ENCODE measurements at regions not wholly inside any gene's neighbourhood (a gene's known extent, or its start where the extent isn't known, plus 50 kb on each side); places are given as distances from the start of the nearest gene placed in this dataset.

DNA sequence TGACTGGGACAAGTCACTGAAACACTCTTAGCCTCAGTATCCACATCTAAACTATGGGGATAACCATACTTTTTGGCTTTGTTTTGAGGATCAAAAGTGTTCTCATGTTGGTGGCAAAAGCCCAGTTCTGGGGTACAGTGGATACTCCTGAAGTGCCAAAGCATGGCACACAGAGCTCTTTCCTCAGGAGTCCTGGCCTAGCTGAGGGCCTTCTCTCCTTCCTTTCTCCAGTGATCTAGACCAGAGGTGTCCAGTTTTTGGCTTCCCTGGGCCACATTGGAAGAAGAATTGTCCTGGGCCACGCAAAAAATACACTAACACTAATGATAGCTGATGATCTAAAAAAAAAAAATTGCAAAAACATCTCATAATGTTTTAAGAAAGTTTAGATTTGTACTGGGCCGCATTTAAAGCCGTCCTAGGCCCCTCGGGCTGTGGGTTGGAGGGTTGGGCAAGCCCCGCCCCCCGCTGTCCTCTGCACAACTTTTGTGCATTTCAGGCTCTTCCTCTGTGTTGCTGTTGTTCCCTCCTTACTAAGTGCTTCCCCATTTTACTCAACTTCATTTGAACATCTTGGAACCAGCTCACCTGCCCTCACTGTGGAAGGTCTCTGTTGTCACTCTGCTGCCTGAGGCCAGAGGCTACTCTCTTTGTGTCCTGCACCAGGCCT, 337.0 kb downstream of the CYRIA start:
- no peak for DNase-seq

DNA sequence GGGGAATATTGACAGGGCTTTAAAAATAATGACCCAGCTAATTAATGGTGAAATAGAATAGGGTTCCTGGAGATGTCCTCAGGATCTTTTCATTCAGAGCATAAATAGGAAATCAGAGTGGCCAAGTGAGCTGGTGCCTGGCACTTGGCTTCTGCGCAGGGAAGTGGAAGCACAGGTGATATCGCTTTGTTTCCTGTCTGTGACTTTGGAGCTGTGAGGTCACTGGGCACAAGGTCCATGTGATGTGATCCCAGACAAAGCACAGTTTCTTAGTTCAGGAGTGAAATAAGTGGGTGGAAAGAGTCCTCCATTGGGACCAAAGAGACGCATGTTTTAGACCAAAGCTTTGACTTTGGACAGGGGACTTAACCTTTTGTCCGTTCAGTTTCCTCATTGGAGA, 338.3 kb downstream of the CYRIA start:
- no peak for DNase-seq

DNA sequence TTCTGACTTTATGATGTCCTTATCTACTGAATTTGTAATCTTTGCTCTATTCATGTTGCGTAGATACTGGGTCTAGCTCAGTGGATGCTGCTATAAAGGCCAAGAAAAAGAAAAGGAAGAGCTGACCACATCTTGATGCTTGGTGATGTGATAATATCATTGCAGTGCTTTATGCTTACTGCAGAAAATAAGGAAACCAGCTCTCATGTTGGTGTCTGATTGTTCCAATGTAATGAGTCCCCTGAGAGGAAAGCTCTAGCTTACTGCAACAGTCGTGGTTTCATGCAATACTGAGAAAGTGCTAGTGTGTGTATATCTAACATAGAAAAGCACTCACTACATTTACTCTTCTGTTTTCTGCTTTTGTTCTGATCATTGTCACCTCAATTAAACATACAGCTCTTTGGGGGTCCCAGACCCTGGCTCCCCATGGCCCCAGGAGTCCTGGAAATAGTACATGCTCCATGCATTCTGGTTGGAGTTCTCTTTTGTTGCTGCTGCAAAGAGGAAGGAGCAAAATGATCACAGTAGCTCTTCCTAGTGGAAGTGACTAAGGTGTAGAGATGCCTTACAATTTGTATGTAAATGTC, 338.8 kb downstream of the CYRIA start:
- DNase-seq = no peak

GRCh38 chr2:16325976-16326510, 339.6 kb downstream of the CYRIA start:
- no peak for DNase-seq

DNA sequence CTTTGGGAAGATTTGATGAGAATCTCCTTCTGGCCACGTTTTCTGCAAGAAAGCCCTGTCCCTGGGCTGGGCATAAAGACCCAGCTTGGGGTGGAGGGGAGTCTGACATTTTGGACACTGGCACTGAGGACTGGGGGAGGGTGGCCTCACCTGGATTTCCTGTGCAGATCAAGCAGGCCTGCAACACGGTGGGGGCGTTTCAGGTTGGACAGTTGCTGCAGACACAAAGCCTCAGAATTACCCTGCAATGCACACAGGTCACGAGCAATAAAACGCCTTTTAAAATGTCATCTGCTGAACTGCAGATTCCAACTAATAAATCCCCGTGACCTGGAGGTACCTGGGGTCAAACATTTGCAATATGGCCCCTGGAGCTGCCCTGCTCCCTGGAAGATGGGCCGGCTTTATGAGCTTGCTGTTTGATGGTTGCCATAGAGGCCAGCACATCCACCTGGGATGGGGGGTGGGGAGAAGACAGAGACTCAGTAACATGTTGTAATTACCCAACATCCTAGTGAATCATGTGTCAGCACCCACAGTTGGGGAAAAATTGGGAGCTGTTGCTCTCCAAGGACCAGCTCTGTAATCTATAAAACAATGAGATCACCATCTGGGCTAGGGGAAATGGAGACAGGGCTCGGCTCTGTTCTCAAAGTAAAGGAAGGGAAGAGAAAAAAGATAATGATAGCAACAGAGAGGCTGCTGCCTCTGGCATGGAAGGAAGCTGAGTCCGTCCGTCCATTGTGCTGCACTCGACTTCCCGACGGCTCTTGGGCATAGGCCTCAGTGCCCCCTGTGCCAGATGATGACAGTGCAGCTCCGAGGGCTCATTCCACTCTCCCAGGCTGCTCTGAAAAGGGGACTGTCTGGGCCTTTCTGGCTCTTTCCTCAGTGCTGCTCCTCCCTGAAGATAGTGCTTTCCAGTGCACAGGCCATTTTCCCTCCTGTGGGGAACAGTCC, 340.3 kb downstream of the CYRIA start:
- DNase-seq = no peak

DNA sequence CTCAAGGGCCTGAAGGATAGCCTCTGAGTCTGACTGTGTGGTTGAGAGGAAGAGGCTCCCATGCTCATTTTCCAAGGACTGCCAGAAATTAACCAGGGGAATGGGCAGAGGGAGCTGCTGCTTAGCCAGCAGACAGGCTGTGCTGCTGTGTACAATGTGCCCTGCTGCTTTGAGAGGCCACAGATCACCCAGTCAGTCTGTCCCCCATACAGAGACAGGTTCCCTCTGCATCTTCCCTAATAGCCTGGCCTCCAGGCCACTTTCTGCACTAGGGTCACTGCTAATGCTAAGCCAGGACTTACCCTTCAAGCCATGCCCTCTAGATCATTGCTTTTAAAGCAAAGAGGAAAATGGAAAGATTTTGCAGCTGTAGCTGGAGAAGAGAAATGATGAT, 341.1 kb downstream of the CYRIA start:
- no peak for DNase-seq

DNA sequence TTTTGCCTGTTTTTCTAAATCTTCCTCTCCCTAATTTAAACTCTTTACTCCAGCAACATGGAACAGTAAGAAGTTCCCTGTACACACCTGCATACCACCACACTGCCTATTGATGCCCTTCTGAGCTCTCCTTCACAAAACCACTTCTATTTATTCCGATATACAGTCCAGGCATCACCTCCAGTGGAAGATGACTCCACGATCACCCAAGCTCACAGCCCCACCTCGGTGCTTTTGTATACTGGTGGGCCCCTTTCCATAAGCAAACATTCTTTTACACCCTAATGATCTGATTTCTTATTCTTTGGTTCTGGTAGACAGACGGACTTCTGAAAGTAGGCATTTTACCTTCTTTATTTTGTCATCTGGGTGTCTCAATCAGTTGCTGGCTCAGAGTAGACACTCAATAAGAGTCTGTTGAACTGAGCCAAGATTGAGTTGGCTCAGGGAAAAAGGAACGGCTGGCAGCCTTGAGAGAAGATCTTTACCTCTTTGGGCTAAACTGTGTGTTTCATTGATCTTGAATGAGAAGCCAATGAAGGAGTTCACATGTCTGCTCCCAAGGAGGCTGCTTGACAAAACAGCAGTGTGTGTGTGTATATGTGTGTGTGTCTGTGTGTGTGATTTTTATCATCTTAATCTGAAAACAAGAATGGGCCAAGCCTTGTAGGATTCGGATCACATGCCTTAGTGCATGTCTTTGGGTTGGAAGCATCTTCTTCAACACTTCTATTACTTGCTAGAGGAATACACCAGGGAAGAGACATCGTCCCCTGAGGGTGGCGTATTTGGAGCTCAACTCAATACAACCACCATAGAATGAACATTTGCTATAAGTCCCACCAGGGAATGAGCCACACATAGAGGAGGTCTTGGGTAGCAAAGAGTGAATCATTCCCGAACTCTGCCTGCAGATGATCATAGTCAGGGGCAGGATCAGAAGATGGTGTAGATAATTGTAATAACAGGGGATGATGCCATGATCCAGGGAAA, 341.8 kb downstream of the CYRIA start:
- DNase-seq = no peak

DNA sequence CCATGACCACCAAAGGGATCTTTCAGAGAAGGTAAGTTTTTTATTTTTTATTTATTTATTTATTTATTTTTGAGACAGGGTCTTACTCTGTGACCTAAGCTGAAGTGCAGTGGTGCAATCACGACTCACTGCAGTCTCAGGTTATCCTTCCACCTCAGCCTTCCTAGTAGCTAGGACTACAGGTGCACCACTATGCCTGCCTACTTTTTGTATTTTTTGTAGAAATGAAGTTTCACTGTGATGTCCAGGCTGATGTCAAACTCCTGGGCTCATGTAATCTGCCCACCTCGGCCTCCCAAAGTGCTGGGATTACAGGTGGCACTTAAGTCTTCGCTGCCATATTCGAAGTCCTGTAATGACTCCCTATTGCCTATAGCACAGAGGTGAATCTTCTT, 342.5 kb downstream of the CYRIA start:
- DNase-seq = no peak

DNA sequence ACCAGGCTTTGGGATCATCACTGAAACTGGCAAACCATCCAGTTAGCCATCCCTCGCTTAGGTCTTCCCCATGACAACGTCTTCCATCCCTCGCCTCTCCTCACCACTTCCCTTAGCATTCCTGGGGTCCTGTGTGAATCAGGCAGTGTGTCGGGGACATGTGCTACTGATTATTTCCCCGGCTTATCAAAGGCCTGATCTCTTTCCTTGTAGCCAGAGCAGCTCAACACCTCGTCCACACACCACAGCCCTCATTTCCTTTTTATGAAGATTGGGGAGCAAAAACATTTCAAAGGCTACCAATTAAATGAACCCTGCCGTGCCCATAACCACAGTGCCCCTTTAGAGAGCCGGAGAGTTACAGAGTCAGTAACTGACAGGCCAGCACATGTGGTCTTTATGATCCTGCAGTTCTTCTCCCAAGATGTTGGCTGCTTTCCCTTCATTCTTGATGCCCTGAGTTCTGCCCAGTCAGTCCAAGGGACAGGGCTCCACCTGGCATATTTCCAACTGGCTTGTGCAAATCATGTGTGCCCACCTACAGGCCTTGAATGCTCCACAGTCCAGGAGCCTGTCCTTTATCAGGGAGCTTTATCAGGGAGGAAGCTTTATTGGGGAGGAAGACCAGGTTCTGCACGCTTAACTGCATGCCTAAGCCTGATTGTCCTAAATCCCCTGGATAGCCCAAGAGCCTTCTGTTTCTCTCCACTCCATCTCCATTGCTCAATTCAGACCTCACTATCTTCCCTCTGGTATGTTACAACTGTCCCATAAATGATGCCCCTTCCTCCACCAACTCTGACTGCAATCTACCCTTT, 343.1 kb downstream of the CYRIA start:
- DNase-seq = no peak

GRCh38 chr2:16321872-16322271, 343.8 kb downstream of the CYRIA start:
- DNase-seq = no peak

- DNase-seq = no peak
Observed at GRCh38 chr2:16321256-16321655, 344.4 kb downstream of the CYRIA start.

DNA sequence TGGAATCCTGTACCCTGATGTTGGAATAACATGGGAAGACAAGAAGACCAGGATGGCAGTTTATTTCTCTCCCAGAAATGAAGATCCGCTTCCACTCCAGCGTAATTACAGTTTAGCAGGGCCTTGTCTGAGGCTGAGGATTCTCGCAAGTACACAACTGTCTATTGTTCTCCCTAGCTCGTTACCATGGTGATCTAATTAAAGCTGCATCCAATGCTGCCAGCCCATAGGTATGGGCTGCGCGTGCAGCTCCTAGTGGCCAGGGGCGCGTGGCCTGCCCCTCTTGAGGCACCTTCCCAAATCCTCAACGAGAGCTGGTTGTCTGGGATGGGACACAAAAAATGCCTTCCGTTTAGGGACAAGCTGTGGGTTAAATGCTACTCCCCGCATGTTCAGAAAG, 344.9 kb downstream of the CYRIA start:
- DNase-seq = no peak

DNA sequence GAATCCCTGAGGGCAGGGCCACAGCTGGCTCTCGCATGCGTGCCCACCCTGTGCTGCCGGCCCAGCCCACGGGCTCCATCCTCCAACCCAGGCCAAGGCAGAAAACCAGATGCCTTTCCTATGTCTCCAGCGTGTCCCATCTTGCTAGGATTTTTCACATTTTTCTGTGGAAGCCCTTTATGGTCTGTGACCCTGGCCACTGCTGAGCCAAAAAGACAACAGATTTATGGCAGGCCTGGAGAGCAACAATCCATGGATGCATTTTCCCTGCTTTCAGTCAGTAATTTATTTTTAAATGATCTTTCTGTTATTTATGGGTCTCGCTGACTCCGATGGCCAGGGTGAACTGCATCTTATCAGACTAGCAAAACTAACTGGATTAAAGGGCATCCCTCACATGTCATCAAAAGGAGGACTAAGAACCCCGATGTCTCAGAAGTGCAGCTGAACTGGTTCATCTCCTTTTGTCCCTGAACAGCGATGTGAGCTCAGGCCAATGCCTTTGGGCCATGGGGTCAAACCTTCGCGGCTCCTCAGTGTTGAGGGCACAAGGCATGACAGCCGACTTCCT, 346.0 kb downstream of the CYRIA start:
- no peak for DNase-seq

DNA sequence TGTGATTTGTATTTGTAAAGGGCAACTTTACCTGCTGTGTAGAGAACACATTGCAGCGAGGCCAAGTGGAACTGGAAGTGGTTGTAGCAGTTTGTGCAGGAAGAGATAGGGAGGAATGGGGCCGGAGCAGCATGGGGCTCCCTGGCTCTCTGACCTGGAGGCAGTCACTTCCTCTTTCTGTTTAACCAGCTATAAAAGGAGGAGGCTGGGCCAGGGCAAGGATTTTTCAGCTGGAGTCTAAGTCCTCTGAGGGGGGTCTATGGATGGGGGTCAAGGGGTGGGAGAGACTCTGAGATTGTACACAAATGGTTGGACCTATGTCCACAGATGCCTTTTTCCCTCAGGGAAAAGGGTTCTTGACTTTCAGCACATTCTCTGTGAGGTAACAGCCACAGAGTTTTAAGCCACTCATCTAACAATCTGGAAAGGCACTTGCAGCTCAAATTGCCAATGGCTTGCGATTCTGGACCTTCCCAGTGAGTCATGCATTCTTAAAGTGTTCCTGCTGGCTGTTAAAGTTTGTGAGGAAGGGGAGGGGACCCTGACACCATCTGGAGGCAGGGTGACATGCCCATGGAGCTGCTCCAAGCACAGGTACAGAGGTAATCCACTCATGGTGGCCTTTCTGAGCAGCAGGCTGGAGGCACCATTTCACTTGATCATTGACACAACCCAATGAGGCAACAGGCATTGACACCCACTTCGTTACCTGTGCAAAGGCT, 347.0 kb downstream of the CYRIA start:
- no peak for DNase-seq

DNA sequence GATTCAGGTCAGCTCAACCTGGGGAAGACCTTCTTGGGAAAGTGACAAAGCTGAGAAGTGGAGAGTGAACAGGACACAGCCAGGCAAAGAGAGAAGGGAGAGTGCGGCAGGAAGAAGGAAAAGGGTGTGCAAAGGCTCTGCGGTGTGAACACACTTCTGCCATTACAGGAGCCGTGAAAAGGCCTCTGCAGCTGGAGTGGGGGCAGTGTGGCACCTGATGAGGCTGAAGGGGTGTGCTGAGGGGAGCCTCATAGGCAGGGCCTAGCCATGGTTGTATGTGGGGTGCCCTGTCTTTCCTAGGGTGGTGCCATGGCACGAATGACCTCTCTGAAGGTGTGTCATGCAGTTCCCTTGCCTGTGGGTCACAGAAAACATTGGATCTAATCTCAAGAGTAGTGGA, 347.6 kb downstream of the CYRIA start:
- no peak for DNase-seq

GRCh38 chr2:16317211-16317830, 348.3 kb downstream of the CYRIA start:
- DNase-seq = no peak

DNA sequence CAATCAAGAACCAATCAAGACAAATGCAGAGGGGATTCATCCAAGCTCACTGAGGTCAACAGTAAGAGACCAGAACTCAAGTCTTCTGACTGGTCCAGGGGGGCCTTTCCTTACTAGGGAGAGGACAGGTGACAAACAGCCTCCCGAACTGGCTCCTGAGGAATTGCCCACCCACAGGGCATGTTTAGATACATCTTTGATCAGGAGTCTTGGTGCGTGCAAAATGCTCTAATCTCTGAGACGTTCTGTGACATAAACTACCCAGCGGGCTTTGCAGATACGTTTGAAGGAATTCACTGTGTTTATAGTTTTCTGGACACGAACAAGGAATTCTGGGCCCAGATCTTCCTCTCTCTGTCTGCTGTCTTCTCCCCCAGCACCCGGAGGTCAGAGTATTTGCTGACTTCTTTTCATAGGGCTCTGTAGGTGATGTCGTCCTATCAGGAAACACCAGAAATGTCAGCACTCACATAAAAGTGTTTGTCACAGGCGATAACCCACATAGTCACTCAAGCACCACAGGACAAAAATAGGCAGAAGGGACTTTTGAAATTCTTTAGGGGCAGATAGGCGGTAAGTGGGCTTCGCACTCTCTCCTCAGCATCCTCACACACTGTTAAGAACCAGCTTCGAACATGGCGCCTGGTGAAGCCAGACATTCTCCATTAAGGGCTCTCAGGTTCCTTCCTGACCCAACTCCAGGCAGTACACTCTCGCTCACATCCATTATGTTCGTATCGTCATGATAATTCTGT, 349.0 kb downstream of the CYRIA start:
- DNase-seq = no peak

DNA sequence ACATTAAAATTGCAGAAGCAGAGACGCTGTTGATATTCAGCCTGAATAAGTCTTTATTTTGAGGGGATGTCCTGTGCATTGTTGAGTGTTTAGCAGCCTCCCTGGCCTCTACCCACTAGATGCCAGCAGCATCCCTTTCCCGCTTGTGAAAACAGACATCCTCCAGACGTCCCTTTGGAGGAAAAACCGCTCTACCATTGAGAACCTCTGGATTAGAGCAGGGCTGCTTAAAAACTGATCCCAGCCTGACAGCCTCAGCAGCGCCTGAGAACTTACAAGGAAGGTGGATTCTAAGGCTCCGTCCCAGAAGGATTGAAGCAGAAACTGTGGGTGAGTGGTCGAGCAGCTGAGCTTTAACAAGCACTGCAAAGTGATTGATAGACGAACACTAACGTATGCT, 349.7 kb downstream of the CYRIA start:
- no peak for DNase-seq

DNA sequence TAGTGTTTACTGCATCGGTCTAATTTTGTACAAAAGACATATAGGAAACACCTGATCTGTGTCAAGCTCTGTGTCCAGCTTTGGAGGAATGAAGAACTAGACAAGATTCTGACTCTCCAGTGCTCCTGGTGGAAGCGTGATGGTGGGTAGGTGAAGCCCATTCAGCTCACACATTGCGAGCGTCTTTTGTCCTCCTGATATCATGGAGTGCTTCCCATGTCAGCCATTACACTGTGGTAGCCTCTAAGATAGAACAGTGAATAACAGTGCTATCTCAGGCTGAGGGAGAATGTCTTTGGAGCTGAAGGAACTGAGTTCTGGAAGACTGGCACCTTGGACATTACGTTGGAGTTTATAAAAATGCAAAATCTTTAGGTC, 350.2 kb downstream of the CYRIA start:
- no peak for DNase-seq
